D721Med (cell line): ENCODE measurements at regions not wholly inside any gene's neighbourhood (a gene's known extent, or its start where the extent isn't known, plus 50 kb on each side); places are given as distances from the start of the nearest gene placed in this dataset.

Experiments used
- DNase-seq: peaks from one replicate; pipeline ENCODE4 v3.0.0; 2011; ENCODE audit warnings: low spot score; ENCODE audit not compliant: insufficient read length
- FAIRE-seq: peaks from 2 replicates; lab custom pipeline; 2011; peaks lifted over from hg19 to GRCh38; lab: Jason Lieb, UNC
- CTCF ChIP-seq: IDR thresholded peaks from 2 replicates; pipeline ENCODE4 v1.5.1; 2012; ENCODE audit warnings: mild to moderate bottlenecking, control low read depth; ENCODE audit not compliant: insufficient read depth; ENCODE audit errors: missing control alignments

GRCh38 chr13:107907065-107907805, 308.1 kb downstream of the LIG4 start:
- no peak for FAIRE-seq
- DNase-seq = no peak
- TF ChIP-seq CTCF = no peak

GRCh38 chr13:107906131-107906530, 309.2 kb downstream of the LIG4 start:
- no peak for TF ChIP-seq CTCF
- DNase-seq (no peak), FAIRE-seq (no peak)

GRCh38 chr13:107901996-107902562, 313.3 kb downstream of the LIG4 start:
- no peak for DNase-seq
- TF ChIP-seq CTCF = no peak
- no peak for FAIRE-seq

- FAIRE-seq = no peak
- no peak for TF ChIP-seq CTCF
- DNase-seq = no peak
Measured at GRCh38 chr13:107901230-107901629, 314.1 kb downstream of the LIG4 start.

GRCh38 chr13:107900775-107901174, 314.6 kb downstream of the LIG4 start:
- no peak for TF ChIP-seq CTCF
- FAIRE-seq (no peak), DNase-seq (no peak)

GRCh38 chr13:107886118-107886517, 329.2 kb downstream of the LIG4 start:
- FAIRE-seq = no peak

More at GRCh38 chr13:107886118-107886517, 329.2 kb downstream of the LIG4 start:
- no peak for DNase-seq
- no peak for TF ChIP-seq CTCF
